Kidney (tissue), 13 donors: ENCODE measurements at regions not wholly inside any gene's neighbourhood (a gene's known extent, or its start where the extent isn't known, plus 50 kb on each side); places are given as distances from the start of the nearest gene placed in this dataset.

Source experiments
- DNase-seq, 5 donors: peaks; one replicate each; pipeline ENCODE4 v3.0.0-alpha.2; 2013 to 2020
- FAIRE-seq: peaks from 2 replicates; lab custom pipeline; 2012; peaks lifted over from hg19 to GRCh38; lab: Jason Lieb, UNC
- H3K27ac ChIP-seq, 2 donors: one replicate each; pipeline ENCODE4 v1.7.0; 2013; ENCODE audit warnings: low read depth in 2 of 2, low read length in 2 of 2, inconsistent platforms in 1 of 2
- H3K27me3 ChIP-seq: one replicate; pipeline ENCODE4 v1.7.1; 2013; ENCODE audit warnings: low read length, inconsistent platforms; ENCODE audit not compliant: control insufficient read depth, insufficient read depth
- H3K36me3 ChIP-seq, 3 donors: one replicate each; pipeline versions ENCODE4 v1.7.0 to v1.7.1; 2013; ENCODE audit warnings: low read length in 3 of 3, control low read depth in 1 of 3, inconsistent platforms in 1 of 3; ENCODE audit not compliant: insufficient read depth in 3 of 3, control insufficient read depth in 2 of 3
- H3K4me1 ChIP-seq, 3 donors: one replicate each; pipeline versions ENCODE4 v1.7.0 to v1.7.1; 2013; ENCODE audit warnings: low read length in 3 of 3, inconsistent platforms in 1 of 3, low read depth in 1 of 3; ENCODE audit not compliant: control insufficient read depth in 2 of 3, insufficient read depth in 2 of 3
- H3K4me3 ChIP-seq, 3 donors: one replicate each; pipeline versions ENCODE4 v1.7.0 to v1.8.1; 2013; ENCODE audit warnings: low read length in 3 of 3, control low read depth in 1 of 3, inconsistent platforms in 1 of 3
- H3K9ac ChIP-seq, 3 donors: one replicate each; pipeline versions ENCODE4 v1.7.0 to v1.7.1; 2013; ENCODE audit warnings: low read length in 3 of 3, control low read depth in 1 of 3, inconsistent platforms in 1 of 3
- H3K9me3 ChIP-seq, 3 donors: one replicate each; pipeline versions ENCODE4 v1.7.0 to v1.7.1; 2013; ENCODE audit warnings: low read length in 3 of 3, control low read depth in 1 of 3, inconsistent platforms in 1 of 3; ENCODE audit not compliant: control insufficient read depth in 2 of 3, insufficient read depth in 1 of 3
- CTCF ChIP-seq: IDR thresholded peaks from 3 replicates; pipeline ENCODE4 v1.5.1; 2012; ENCODE audit warnings: mild to moderate bottlenecking, moderate library complexity, borderline replicate concordance; ENCODE audit not compliant: insufficient read depth; ENCODE audit errors: extremely low read depth
- intact Hi-C: fragments of 100-400 bp; cut with DNase I; formaldehyde crosslinking; loops from one replicate; pipeline ENCODE4 v1.11.1; 2022
- donor health status: control.
- donor health status: control.
- donor health status: control.
- donor health status: control.
- donor health status: control.
- donor health status: DM: yes; HTN: yes; CAD: no.
- donor health status: Normal renal cell carcinoma (clear cell type).

GRCh38 chr2:13996527-13996926 is 636.0 kb upstream of the LRATD1 start:
- no peak overlapping the region for H3K4me3 ChIP-seq
- H3K27me3 ChIP-seq: no peaks in the 10 kb centered on the region
- intact Hi-C loops: no loop called here
- DNase-seq (no peak), FAIRE-seq (no peak)
- TF ChIP-seq CTCF: no peak
- H3K36me3 ChIP-seq: no peaks in the 10 kb centered on the region
- H3K4me1 ChIP-seq: no peaks in the 10 kb centered on the region
- H3K9me3 ChIP-seq: no peaks in the 10 kb centered on the region
- no peak overlapping the region for H3K9ac ChIP-seq
- no peak overlapping the region for H3K27ac ChIP-seq

GRCh38 chr2:14011190-14011589 is 621.3 kb upstream of the LRATD1 start:
- H3K27ac ChIP-seq: no peak overlapping the region
- intact Hi-C loops: no loop called here
- no peaks in the 10 kb centered on the region for H3K36me3 ChIP-seq
- H3K9ac ChIP-seq: no peak overlapping the region
- TF ChIP-seq CTCF: no peak
- DNase-seq (no peak), FAIRE-seq (no peak)
- no peaks in the 10 kb centered on the region for H3K4me1 ChIP-seq
- no peaks in the 10 kb centered on the region for H3K27me3 ChIP-seq
- H3K4me3 ChIP-seq: no peak overlapping the region
- peaks cover 0 to 7% (median 0%) of the 10 kb centered on the region in 3 donors for H3K9me3 ChIP-seq

GRCh38 chr2:14015113-14015630 is 617.3 kb upstream of the LRATD1 start:
- intact Hi-C loops: no loop called here
- peak in 2 of 5 donors; percentile 6 to 14 for DNase-seq
- TF ChIP-seq CTCF: no peak
- Histone ChIP-seq H3K36me3 (no peaks in the 10 kb centered on the region), H3K27me3 (no peaks in the 10 kb centered on the region), H3K9me3 (peaks cover 0 to under 1% (median 0%) of the 10 kb centered on the region in 3 donors), H3K9ac (no peak overlapping the region), H3K4me1 (no peaks in the 10 kb centered on the region), H3K27ac (no peak overlapping the region), H3K4me3 (no peak overlapping the region)
- FAIRE-seq: no peak

- Histone ChIP-seq H3K9ac (no peak overlapping the region), H3K9me3 (no peaks in the 10 kb centered on the region), H3K36me3 (no peaks in the 10 kb centered on the region), H3K4me1 (no peaks in the 10 kb centered on the region), H3K4me3 (no peak overlapping the region), H3K27me3 (no peaks in the 10 kb centered on the region), H3K27ac (no peak overlapping the region)
- FAIRE-seq (no peak), DNase-seq (no peak)
- no peak for TF ChIP-seq CTCF
- intact Hi-C loops: no loop called here
These were observed 616.1 kb upstream of the LRATD1 start for GRCh38 chr2:14016289-14016955.
